ENCODE measurements at regions not wholly inside any gene's neighbourhood (a gene's known extent, or its start where the extent isn't known, plus 50 kb on each side); places are given as distances from the start of the nearest gene placed in this dataset.

DNA sequence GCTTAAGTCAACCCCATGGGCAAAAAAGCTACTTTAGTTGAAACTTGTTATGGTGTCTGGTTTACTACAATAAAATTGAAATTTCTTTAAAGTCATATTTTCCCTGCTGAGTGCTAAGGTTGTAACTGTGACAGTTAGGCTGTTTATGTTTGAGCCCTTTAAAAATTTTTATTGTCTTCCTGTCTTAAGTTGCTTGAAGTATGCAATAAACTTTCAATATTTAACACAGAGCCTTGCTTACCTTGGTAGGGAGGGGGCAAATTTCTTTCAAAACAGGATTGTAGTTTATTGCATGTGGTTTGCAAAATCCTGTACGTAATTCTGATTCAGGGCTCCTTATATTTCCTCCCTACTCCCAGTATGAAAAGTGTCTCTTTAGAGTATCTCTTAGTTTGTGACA lies 465.5 kb upstream of the ACTBL2 start:
- TF ChIP-seq, protein P1, sequence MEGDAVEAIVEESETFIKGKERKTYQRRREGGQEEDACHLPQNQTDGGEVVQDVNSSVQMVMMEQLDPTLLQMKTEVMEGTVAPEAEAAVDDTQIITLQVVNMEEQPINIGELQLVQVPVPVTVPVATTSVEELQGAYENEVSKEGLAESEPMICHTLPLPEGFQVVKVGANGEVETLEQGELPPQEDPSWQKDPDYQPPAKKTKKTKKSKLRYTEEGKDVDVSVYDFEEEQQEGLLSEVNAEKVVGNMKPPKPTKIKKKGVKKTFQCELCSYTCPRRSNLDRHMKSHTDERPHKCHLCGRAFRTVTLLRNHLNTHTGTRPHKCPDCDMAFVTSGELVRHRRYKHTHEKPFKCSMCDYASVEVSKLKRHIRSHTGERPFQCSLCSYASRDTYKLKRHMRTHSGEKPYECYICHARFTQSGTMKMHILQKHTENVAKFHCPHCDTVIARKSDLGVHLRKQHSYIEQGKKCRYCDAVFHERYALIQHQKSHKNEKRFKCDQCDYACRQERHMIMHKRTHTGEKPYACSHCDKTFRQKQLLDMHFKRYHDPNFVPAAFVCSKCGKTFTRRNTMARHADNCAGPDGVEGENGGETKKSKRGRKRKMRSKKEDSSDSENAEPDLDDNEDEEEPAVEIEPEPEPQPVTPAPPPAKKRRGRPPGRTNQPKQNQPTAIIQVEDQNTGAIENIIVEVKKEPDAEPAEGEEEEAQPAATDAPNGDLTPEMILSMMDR (IDR thresholded peaks at IDR 0.05): no peak
- TF ChIP-seq EP300 (IDR thresholded peaks at IDR 0.05) (no peak), POLR2A (IDR thresholded peaks at IDR 0.05) (no peak), POLR2AphosphoS5 (IDR thresholded peaks at IDR 0.05) (no peak)
- 45 to 79% methylated on average over 1 of the region's 1 CpG for WGBS, 2 donors
- Histone ChIP-seq H3K36me3 (no peaks in the 10 kb centered on the region), H3K4me3 (no peak overlapping the region), H3K27ac (no peak overlapping the region), H3K9me3 (no peaks in the 10 kb centered on the region), H3K4me1 (no peaks in the 10 kb centered on the region), H3K27me3 (no peaks in the 10 kb centered on the region)
- DNase-seq (no peak), ATAC-seq (ENCODE audit: low FRiP score in 2 of 2) (no peak)

DNA sequence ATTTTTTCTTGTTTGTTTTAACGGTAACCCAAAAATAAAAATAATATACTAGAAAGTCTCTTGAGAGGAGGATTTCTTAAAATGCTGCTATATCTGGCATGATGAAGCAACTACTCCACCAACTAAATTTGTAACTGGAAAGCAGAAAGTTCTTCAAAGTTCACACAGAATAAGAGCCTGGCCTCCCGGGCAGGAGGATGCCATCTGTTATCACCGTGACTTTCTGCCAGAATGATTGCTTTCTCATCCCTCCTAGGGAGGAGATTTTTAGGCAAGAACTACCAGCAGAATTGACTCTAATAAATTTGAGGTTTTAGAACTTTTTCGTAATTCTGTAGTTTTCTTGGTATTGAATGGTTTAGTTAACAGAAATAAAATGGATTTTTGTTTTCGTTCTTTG lies 464.6 kb upstream of the ACTBL2 start:
- Histone ChIP-seq H3K36me3 (no peaks in the 10 kb centered on the region), H3K4me1 (no peaks in the 10 kb centered on the region), H3K27ac (no peak overlapping the region), H3K9me3 (no peaks in the 10 kb centered on the region), H3K4me3 (no peak overlapping the region), H3K27me3 (no peaks in the 10 kb centered on the region)
- WGBS, 2 donors: 69 to 83% methylated on average over 5 of the region's 5 CpGs
- DNase-seq (no peak), ATAC-seq (ENCODE audit: low FRiP score in 2 of 2) (no peak)
- TF ChIP-seq, protein P1 (IDR thresholded peaks at IDR 0.05): no peak
- TF ChIP-seq EP300 (IDR thresholded peaks at IDR 0.05) (no peak), POLR2A (IDR thresholded peaks at IDR 0.05) (no peak)

DNA sequence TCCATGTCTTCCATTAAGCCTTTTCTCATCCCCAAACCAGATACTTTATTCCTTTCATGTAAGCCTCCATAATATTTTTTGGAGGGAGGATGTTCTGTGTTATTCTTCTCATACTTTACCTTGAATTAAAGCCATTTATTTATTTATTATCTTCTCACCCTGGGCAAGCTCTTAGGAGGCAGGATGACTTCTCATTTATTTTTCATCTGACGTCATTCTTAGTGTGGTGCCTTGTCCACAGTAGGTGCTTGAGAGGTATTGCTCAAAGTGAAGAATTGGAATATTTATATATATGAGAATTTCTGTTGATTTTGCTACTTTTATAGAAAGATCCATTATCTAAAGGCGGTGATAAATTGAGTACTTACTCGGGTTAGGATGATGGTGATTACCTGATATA lies 458.3 kb upstream of the ACTBL2 start:
- Histone ChIP-seq H3K36me3 (no peaks in the 10 kb centered on the region), H3K4me1 (no peaks in the 10 kb centered on the region), H3K27ac (no peak overlapping the region), H3K9me3 (no peaks in the 10 kb centered on the region), H3K27me3 (no peaks in the 10 kb centered on the region), H3K4me3 (no peak overlapping the region)
- ATAC-seq (ENCODE audit: low FRiP score in 2 of 2) (no peak), DNase-seq (no peak)
- WGBS, 2 donors: 95 to 97% methylated on average over 3 of the region's 3 CpGs
- TF ChIP-seq POLR2A (IDR thresholded peaks at IDR 0.05): no peak
- TF ChIP-seq EP300 (IDR thresholded peaks at IDR 0.05): no peak
- TF ChIP-seq POLR2AphosphoS5 (IDR thresholded peaks at IDR 0.05): no peak
- TF ChIP-seq, protein P1 (IDR thresholded peaks at IDR 0.05): no peak

DNA sequence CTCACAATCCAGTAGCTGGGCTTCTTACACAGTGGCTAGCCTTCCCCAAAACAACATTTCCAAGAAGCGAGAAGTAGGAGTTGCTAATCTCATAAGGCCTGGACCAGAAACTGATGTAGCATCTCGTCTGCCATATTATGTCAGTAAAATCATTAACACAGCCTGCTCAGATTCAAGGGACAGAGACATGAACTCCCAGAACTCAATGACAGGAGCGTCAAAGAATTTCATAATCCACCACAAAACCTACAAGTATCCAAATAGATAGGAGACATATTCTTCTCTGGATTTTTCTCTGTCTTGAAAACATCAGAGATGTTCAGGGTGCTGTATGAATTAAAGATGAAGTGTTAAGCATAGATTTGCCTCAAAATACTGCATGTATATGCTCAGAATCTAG lies 457.6 kb upstream of the ACTBL2 start:
- H3K27me3 ChIP-seq: no peaks in the 10 kb centered on the region
- 89% methylated on average over 3 of the region's 3 CpGs for WGBS, 2 donors
- no peak for ATAC-seq (ENCODE audit: low FRiP score in 2 of 2)
- no peak overlapping the region for H3K27ac ChIP-seq
- TF ChIP-seq POLR2A (IDR thresholded peaks at IDR 0.05) (no peak), POLR2AphosphoS5 (IDR thresholded peaks at IDR 0.05) (no peak), EP300 (IDR thresholded peaks at IDR 0.05) (no peak)
- TF ChIP-seq, protein P1 (IDR thresholded peaks at IDR 0.05): no peak
- DNase-seq: no peak
- H3K36me3 ChIP-seq: no peaks in the 10 kb centered on the region
- no peaks in the 10 kb centered on the region for H3K4me1 ChIP-seq
- H3K4me3 ChIP-seq: no peak overlapping the region
- H3K9me3 ChIP-seq: no peaks in the 10 kb centered on the region

DNA sequence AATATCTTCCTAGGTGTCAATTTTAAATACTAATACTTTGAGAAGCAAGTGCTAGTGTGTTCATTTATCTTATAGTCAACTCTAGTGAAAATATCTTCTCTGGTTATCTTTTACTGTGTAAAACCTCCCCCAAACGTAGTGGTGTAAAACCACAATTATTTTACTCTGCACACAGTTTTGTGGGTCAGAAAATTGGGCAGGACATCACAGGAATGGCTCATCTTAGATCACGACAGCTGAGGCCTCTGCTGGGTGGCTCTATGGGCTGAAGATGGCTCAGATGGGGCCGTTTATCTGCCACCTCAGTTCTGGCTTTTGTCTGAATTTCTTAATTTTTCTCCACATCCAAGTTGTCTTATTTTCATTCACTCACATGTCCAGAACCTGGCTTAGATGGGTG lies 457.2 kb upstream of the ACTBL2 start:
- 46 to 51% methylated on average over 3 of the region's 3 CpGs for WGBS, 2 donors
- H3K9me3 ChIP-seq: no peaks in the 10 kb centered on the region
- DNase-seq (no peak), ATAC-seq (ENCODE audit: low FRiP score in 2 of 2) (no peak)
- no peak for TF ChIP-seq EP300 (IDR thresholded peaks at IDR 0.05)
- no peak for TF ChIP-seq POLR2AphosphoS5 (IDR thresholded peaks at IDR 0.05)
- TF ChIP-seq POLR2A (IDR thresholded peaks at IDR 0.05): no peak
- TF ChIP-seq, protein P1 (IDR thresholded peaks at IDR 0.05): no peak
- no peaks in the 10 kb centered on the region for H3K27me3 ChIP-seq
- H3K4me1 ChIP-seq: no peaks in the 10 kb centered on the region
- H3K4me3 ChIP-seq: no peak overlapping the region
- no peaks in the 10 kb centered on the region for H3K36me3 ChIP-seq
- no peak overlapping the region for H3K27ac ChIP-seq
